Ishikawa (cell line): ENCODE measurements at regions not wholly inside any gene's neighbourhood (a gene's known extent, or its start where the extent isn't known, plus 50 kb on each side); places are given as distances from the start of the nearest gene placed in this dataset.

ENCODE experiments used
- TCF12 ChIP-seq: IDR thresholded peaks from 2 replicates; pipeline ENCODE4 v1.6.1; 2012; ENCODE audit warnings: low read depth
- TF ChIP-seq, protein P1 (sequence below): IDR thresholded peaks from 2 replicates; pipeline ENCODE4 v1.6.1; 2012

DNA sequence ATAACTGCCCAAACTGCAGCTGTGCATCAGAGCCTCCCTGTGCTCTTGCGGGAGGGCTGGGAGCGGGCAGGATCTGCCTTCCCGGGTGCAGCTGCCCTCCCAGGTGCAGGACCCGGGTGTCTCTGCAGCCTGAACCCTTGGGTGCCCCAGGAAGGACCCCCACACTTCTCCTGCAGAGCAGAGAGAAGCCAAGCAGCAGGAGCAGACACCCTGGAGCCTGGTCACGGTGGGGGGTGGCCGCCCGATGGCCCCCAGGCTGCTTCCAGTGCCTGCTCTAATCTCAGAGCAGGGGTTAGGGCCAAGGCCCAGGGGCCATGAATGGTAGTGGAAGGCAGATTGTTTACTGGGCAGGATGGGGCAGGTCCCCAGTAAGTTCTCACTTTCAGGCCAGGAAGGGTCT is 83.0 kb downstream of the RHOU start:
- no peak for TF ChIP-seq TCF12
- TF ChIP-seq, protein P1, sequence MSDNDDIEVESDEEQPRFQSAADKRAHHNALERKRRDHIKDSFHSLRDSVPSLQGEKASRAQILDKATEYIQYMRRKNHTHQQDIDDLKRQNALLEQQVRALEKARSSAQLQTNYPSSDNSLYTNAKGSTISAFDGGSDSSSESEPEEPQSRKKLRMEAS, result no peak
